NCI-H446 treated with DMSO at 0.1 percent for 48 hours (cell line): ENCODE measurements at regions not wholly inside any gene's neighbourhood (a gene's known extent, or its start where the extent isn't known, plus 50 kb on each side); places are given as distances from the start of the nearest gene placed in this dataset.
"Not testable (repeated sequence)": the region's sequence is repeated elsewhere in the genome, so short reads cannot be mapped to it uniquely, and the experiment has no call there.

Experiments
- DNase-seq: peaks from one replicate; lab custom pipeline; 2025; lab: John Stamatoyannopoulos, UW

DNA sequence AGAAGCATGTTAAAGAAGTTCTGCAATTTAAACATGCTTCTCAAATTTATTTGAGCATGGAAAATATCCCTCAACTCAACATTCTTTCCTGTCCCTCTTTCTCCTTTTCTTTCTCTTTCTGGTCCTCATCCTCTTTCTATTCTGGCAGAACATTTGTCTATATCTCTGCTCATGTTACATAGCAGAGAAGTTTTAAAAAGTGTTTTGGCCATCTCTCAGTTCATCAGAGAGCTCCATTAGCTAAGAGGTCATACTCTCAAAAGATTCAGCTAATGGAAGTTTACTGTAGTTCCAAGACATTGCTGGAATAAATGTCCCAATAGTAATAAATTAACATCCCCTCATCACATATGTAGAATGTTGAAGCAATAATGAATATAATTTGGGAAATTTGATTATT is 53.5 kb downstream of the XCL2 start:
- DNase-seq = no peak

DNA sequence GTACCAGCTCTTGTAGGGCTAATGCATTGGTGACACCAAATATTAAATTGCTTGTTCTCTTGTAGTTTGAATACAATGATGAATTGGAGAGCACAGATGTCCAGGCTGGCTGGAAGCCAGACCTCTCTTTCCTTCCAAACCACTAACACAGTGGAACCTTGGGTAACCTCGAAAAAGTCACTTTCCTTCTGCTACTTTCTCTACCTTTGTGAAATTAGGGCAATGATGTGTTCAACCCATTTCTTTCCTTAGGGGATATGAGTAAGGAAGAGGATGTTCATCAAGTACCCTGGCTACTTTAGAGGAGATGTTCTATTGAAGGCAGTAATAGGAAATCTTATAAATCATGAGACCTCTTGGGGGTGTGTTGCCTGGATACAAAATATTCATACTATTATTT is 55.7 kb downstream of the XCL2 start:
- DNase-seq = peak; percentile 63

DNA sequence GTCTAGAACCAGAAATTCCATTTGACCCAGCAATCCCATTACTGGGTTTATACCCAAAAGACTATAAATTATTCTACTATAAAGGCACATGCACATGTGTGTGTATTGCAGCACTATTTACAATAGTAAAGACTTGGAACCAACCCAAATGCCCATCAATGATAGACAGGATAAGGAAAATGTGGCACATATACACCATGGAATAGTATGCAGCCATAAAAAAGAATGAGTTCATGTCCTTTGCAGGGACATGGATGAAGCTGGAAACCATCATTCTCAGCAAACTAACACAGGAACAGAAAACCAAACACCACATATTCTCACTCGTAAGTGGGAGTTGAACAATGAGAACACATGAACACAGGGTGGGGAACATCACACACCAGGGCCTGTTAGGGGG is 57.0 kb downstream of the XCL2 start:
- not testable (repeated sequence) for DNase-seq

DNA sequence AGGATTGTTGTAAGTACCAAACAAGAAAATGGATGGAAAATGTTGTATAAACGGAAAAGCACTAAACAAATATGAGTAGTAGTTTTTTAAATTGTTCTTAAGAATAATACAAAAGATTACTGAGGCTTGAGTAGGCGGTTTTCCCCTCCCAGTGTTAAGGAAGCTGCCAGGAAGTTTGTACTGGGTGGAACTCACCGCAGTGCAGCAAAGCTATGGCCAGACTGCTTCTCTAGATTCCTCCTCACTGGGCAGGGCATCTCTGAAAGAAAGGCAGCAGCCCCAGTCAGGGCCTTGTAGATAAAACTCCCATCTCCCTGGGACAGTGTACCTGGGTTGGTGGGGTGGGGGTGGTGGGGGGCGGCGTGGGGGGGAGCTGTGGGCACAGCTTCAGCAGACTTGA is 58.7 kb downstream of the XCL2 start:
- no peak for DNase-seq

DNA sequence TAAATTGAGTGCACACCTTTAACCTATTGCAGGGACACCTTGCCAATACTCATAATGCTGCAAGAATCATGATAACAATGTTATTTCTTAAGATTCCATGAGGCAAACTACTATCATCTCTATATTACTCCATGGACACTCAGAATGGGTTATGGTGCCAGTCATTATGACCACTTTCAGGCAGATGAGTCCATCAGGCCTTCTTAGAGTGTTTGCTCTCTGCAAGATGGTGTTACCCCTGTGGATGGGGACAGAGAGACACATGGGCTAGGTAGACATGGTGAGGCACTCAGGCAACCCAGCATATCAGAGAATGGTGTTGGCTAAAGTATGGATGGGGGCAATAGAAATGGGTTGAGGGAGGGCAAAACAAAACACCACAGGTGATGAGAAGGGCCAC is 59.7 kb downstream of the XCL2 start:
- DNase-seq = no peak

DNA sequence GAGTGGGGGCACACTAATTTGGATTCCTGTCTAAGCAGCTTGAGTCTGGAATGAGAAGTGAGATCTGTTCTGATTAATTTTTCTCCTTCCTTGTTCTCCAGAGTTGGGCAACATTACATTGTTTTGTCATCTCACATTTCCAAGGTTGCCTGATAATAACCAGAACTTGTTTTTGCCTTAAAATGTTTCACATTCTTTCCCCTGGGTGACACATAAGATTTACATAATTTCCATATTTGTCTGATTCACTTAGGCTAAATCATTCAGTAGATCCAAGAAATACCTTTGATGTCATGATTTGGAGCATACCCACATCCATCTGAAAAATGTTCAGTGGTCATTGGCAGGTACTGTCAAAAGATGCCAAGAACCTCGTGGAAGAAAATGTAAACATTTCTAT is 60.3 kb downstream of the XCL2 start:
- no peak for DNase-seq

DNA sequence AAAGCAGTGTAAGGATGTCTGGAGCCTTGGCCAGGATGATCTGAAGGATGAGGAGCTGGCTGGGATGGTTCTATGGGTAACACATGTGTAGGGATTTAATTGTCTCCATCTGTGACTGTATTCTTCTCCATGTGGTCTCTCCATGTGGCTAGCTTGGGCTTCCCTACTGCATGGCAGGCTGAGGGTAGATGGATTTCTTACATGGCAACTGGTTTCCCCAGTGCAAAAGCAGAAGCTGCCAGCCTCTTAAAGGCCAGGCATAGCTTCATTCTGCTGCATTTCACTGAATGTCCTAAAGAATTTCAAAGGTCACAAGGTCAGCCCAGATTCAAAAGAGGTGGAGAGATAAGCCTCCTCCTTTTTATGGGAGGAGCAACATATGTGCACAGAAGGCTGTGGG is 61.7 kb downstream of the XCL2 start:
- DNase-seq = peak; percentile 9

DNA sequence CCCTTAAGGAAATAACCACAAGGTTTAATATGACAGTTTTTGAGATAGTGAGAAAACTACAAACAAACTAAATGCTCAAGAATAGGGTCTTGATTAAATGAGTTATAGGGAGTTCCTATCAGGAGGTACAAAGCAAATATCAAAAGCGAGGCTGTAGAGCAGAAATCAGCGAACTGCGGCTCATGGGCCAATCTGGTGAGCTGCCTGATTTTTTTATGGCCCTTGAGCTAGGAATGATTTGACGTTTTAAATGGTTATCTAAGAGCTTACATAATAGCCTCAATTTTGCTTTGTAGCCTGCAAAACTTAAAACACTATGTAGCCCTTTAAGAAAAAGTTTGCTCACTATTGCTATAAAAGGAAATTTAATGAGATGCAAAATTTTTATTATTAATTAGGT is 62.2 kb downstream of the XCL2 start:
- no peak for DNase-seq

DNA sequence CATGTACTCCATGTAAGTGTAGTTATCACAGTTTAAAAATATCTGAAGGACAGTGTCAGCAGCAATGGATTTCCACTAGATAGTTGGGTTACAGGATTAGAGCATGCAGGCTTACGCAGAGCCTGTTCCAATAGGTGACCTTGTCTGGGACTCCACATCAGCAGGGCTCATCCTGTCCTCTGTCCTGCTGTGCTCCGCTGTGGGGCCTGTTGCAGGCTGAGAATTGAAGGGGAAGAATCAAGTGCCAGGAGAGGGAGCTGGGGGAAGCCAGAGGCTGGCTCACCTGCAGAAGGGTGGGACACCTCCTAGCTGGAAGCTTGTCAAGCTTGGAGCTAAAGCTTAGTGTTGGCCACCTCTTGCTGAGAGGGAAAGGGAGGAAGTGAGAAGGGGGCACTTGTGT is 62.8 kb downstream of the XCL2 start:
- DNase-seq = no peak

DNA sequence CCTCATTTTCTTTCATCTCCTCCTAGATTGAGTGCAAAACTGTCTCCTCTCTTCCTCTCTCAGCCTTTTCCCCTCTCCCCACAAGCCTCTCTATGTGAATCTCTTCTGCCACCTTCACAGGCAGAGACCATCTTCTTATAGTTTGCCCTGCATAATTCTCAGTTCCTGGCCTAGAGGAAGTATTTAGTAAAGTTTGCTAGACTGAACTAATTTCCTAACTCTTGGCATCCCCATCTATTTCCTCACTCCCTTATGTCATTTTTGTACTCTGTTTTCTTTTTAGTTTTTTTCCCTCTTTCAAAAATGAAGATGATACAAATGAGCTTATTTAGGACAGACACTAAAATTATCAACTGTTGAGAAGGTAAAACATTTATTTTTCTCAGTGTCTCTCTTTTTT is 66.0 kb downstream of the XCL2 start:
- DNase-seq = no peak

DNA sequence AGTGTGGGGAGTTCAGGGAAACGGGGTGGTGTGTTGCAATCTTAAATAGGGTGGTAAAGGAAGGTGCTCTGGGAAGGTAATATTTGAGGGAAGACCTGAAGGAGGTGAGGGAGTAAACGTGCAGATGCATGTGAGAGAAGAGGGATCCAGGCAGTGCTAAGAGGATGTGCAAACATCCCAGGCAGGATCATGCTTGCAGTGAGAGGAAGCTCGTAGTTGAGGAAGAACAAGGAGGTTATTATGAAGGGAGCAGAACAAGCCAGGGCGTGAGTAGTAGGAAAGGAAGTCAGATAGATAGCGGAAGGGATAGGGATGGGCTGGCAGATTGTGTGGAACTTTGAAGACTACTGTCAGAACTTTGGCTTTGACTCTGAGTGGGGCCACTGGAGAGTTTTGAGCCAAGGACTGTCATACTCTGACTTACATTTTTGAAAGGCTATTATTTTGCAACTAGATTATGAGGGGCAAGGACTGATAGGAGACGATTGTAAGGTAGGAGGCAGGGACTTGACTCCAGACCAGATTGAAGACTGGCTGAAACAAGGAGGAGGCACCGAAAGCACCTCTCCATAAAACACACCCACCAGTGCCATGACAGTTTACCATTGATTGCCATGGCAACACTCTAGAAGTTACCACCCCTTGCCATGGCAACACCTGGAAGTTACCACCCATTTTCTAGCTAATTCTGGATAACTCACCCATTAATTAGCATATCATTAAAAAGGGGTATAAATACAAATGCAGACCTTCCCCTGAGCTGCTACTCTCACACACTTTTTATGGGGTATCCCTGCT is 67.0 kb downstream of the XCL2 start:
- no peak for DNase-seq

DNA sequence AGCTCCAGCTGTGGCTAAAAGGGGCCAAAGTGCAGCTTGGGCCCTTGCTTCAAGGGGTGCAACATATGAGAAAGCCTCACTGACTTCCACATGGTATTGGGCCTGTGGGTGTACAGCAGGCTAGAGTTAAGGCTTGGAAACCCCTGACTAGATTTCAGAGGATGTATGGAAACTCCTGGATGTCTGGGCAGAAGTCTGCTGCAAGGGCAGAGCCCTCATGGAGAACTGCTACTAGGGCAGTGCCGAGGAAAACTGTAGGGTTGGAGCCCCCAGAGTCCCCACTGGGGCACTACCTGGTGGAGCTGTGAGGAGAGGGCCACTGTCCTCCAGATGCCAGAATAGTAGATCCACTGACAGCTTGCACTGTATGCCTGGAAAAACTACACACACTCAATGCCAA is 69.5 kb downstream of the XCL2 start:
- no peak for DNase-seq

DNA sequence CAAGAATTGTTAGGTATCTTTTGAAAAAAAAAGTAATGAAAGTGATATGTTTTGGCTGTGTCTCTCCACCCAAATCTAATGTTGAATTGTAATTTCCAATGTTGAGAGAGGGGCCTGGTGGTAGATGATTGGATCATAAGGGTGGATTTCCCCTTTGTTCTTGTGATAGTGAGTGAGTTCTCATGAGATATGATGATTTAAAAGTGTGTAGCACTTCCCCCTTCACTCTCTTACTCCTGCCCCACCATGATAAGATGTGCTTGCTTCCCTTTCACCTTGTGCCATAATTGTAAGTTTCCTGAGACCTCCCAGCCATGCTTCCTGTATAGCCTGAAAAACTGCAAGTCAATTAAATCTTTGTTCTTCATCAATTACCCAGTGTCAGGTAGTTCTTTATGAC is 70.7 kb downstream of the XCL2 start:
- DNase-seq = no peak

DNA sequence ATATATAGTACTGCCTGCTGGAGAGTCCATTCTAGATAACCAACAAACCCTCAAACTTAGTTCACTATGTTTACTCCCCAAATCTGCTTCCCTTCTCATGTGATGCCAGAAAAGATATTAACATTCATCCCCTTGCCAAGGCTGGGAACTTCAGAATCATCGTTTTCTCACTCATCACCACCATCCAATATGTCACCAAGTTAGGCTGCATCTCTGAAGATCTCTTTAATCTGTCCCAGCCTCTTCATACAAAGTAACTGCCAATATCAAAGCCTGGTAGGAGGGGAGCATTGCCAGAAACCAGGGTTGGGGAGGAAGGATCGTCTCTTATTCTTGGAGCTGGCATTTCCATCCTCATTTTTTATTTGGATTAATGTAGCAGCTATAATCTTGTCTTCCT is 71.6 kb downstream of the XCL2 start:
- peak; percentile 25 for DNase-seq

DNA sequence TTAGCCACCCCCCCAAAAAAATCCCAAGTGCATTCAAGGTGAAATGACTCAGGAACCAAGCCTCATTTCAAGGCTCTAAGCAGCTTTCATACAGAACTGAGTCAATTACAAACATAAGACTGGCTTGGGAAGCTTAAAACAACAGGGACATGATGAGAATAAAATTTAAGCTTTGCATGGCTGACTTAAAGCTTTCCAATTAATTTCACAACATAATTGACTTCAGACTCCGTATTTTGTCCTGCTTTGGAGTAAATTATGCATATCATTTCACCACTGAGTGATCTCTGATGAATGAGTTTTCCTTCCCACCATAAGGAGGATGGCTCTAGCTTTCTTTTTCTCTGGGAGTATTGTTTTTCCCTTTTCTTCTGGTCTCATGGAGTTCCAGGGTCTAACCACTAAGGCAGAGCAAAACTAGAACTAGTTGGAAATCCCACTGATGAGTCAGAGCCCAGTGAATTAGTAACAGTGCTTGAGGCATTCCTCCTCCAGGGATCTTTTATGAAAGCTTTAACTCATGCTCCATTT is 72.8 kb downstream of the XCL2 start:
- peak; percentile 73 for DNase-seq

DNA sequence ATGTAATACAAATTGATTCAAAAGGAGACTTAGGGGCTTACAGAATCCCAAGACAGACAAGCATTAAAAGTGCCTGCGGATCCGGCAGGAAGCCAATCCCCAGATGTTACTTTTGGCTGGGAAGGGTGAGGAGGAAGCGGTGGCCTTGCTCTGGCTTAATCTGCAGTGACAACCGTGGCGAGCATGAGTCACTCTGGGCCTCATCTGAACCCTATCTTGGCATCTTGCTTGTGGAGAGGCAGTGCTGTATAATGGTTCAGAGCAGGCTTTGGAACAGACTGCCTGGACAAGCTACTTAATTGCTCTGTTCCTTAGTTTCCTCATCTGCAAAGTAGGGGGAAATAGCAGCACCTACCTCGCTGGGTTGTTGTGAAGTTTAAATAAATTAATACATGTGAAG is 74.1 kb downstream of the XCL2 start:
- peak; percentile 87 for DNase-seq

DNA sequence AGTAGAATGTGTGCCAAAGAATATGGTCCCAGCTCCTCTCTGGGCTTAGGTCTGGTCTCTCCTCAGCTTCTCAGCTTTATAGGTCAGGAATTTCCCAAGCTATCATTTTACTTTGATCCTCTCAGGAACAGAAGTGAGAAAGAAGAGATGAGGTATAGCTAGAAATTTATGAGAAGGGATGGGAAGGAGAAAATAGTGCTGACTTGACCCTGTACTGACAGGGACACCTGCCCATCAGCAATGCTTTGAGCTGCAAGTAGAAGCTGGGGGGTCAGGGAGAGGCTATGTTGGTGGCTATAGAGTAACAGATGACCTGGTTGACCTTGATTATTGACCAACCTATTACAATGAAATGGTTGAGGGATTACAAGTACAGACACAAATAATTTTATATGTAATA is 75.0 kb downstream of the XCL2 start:
- DNase-seq = no peak

DNA sequence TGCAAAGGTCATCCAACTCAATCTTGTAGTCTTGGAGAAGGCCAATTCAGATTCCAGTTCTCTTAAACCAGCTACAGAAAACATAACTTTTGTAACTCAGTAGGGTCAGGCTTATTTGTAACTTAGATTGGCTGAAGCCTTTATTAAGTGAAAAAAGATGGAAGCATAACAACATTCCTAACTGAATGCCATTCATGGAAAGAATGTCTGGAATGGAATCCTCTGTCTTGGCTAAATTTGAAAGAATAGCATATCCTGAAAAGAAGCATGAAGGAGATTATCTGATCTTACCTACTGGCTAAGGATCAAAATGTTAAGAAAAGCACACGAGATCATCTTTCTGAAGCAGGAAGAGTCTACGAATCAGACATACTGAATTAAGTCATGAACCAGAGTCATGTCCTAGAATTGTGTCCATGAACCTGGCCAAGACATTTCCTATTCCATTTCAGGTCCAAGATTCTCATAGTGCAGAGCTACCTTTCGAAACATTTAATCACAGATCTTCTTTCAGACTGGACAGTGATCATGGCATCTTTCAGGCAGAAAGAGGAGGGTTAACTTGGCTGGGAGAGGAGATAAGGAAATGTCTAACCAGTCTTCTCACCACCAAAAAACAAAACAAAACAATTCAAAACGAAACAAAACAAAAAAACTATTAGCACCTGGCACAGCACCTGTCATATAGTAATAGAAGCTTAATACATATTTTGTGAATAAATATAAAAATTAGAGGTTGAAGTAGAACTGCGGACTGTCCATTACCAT is 75.6 kb downstream of the XCL2 start:
- DNase-seq = no peak

DNA sequence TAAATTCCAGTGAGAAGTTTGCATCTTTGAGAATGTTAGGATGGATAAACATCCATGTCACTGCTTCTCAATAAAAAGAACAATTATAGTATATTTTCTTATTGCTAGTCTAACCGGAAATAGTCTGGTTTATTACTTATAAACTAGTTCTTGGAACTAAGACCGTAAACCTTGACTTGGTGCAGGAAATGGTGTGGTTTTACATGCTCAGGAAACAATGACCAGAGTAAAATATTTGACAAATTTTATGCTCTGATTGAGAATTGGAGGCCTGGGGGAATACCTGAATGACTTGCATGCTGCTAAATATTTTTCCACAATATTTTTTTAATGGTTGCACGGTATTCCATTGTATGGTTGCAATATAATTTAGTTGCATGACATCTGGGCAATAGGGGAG is 76.3 kb downstream of the XCL2 start:
- no peak for DNase-seq

DNA sequence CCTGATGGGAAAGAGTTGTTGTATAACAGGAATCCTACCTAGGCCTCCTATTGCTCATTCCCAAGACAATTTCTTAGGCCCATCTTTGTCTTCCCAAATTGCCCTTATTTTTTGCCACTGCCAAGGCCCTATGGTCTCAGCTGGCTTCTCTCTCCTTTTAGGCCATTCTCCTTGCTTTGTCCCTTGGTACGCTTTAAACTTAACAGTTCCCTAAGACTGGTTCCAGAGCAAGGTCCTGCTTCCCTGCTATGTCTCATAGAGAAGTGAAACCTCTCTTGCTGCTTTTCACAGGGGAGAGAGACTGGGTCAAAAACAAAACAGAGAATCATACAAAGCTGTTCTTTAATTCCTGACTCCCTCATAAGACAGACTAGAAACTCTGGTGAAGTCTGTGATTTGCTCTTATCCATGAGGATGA is 77.1 kb downstream of the XCL2 start:
- no peak for DNase-seq

DNA sequence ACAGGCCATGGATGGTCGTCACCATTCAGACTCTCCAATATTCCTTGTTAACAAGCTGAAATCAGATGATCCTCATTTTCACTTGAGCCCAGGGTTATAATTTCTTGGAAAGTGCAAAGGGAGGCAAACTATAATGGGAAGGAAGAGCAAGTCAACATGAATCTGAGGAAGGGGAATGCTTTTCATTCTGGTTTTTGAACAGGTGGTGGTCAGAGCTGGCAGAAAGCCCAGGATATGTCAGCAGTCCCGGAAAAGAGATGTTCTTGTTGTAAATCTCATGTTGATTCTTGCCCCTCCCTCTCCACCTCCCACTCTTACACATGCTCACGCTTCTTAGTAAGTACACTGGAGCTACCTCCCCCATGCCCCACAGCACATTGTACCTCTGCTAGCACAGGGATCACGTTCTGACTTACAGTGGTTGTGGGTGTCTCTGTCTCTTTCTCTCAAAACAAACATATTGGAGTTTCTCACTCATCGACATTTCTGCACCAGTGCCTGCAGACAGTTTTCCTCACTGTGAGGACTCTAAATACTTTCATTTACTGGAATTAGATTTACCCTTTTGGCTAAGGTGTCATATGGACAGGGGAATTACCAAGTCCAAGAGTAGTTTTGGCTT is 77.6 kb downstream of the XCL2 start:
- peak; percentile 91 for DNase-seq

DNA sequence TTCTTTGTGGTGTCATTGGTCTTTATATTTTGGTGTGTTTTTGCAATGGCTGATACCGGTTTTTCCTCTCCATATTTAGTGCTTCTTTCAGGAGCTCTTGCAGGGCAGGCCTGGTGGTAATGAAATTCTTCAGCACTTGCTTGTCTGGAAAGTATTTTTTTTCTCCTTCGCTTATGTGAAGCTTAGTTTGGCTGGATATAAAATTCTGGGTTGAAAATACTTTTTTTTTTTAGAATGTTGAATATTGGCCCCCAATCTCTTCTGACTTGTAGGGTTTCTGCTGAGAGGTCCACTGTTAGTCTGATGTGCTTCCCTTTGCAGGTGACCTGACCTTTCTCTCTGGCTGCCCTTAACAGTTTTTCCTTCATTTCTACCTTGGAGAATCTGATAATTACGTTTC is 82.7 kb downstream of the XCL2 start:
- not testable (repeated sequence) for DNase-seq

DNA sequence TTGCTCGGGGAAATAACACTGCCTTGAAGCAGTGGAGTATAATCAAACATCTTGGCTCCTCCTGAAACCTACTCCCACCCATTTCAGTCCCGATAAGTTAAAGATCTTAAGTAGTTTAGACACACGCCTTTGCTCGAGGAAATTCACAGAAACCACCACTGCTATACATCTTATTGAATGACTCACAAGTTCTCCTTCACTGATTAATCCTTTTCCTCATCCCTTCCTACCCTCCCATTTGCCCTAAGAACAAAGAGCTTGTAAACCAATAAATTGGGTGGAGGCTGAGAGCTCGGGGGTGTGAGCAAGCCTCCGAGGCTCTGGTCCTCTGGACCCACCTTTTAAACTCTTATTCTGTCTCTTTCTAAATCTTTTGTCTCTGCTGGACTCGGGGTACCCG is 86.5 kb downstream of the XCL2 start:
- DNase-seq = not testable (repeated sequence)
